H9 (cell line): ENCODE measurements at regions not wholly inside any gene's neighbourhood (a gene's known extent, or its start where the extent isn't known, plus 50 kb on each side); places are given as distances from the start of the nearest gene placed in this dataset.

Experiments used
- DNase-seq: peaks from one replicate; pipeline ENCODE4 v3.0.0-alpha.2; 2017
- H2AFZ ChIP-seq: one replicate; pipeline ENCODE4 v1.6.1; 2013; ENCODE audit warnings: mild to moderate bottlenecking, low read length, control low read depth, moderate library complexity
- H2AK5ac ChIP-seq: 2 replicates; pipeline ENCODE4 v1.6.1; 2013; ENCODE audit warnings: low read length, control low read depth, mixed read lengths; ENCODE audit not compliant: insufficient read length
- H2BK120ac ChIP-seq: one replicate; pipeline ENCODE4 v1.6.1; 2013; ENCODE audit warnings: low read depth, mild to moderate bottlenecking, low read length, control low read depth, inconsistent platforms; ENCODE audit not compliant: poor library complexity, severe bottlenecking
- H2BK12ac ChIP-seq: 2 replicates; pipeline ENCODE4 v1.6.1; 2013; ENCODE audit warnings: low read length, control low read depth, mixed read lengths, low read depth; ENCODE audit not compliant: insufficient read length
- H2BK15ac ChIP-seq: 2 replicates; pipeline ENCODE4 v1.6.1; 2013; ENCODE audit warnings: low read depth, low read length, control low read depth
- H2BK20ac ChIP-seq: one replicate; pipeline ENCODE4 v1.6.1; 2013; ENCODE audit warnings: low read depth, mild to moderate bottlenecking, low read length, control low read depth, inconsistent platforms; ENCODE audit not compliant: poor library complexity, severe bottlenecking
- H2BK5ac ChIP-seq: 2 replicates; pipeline ENCODE4 v1.6.1; 2013; ENCODE audit warnings: low read length, control low read depth, mixed read lengths; ENCODE audit not compliant: insufficient read length
- H3K14ac ChIP-seq: 2 replicates; pipeline ENCODE4 v1.6.1; 2013; ENCODE audit warnings: low read length, control low read depth; ENCODE audit not compliant: insufficient read depth
- H3K18ac ChIP-seq: 2 replicates; pipeline ENCODE4 v1.6.1; 2013; ENCODE audit warnings: low read depth, mild to moderate bottlenecking, mixed read lengths, low read length, control low read depth; ENCODE audit not compliant: insufficient read length
- H3K23ac ChIP-seq: 2 replicates; pipeline ENCODE4 v1.6.1; 2013; ENCODE audit warnings: low read length, control low read depth, mixed read lengths, low read depth; ENCODE audit not compliant: insufficient read length
- H3K23me2 ChIP-seq: 2 replicates; pipeline ENCODE4 v1.6.1; 2013; ENCODE audit warnings: low read depth, mild to moderate bottlenecking, mixed read lengths, low read length, control low read depth; ENCODE audit not compliant: insufficient read length, poor library complexity, severe bottlenecking
- H3K27ac ChIP-seq: 2 replicates; pipeline ENCODE4 v1.5.1; 2013; ENCODE audit warnings: low read length, control low read depth, mixed read lengths, low read depth; ENCODE audit not compliant: insufficient read length
- H3K27me3 ChIP-seq: 2 replicates; pipeline ENCODE4 v1.6.1; 2013; ENCODE audit warnings: low read length, control low read depth, inconsistent platforms; ENCODE audit not compliant: insufficient read depth
- H3K4ac ChIP-seq: 2 replicates; pipeline ENCODE4 v1.6.1; 2013; ENCODE audit warnings: low read depth, mild to moderate bottlenecking, control low read depth, inconsistent platforms, low read length, moderate library complexity
- H3K4me1 ChIP-seq: 2 replicates; pipeline ENCODE4 v1.6.1; 2013; ENCODE audit warnings: low read length, control low read depth, inconsistent platforms; ENCODE audit not compliant: insufficient read depth
- H3K4me2 ChIP-seq: 2 replicates; pipeline ENCODE4 v1.6.1; 2013; ENCODE audit warnings: low read length, control low read depth, mixed read lengths; ENCODE audit not compliant: insufficient read length, insufficient read depth
- H3K56ac ChIP-seq: 2 replicates; pipeline ENCODE4 v1.6.1; 2013; ENCODE audit warnings: low read depth, mild to moderate bottlenecking, mixed read lengths, low read length, control low read depth; ENCODE audit not compliant: insufficient read length
- H3K79me1 ChIP-seq: 2 replicates; pipeline ENCODE4 v1.6.1; 2013; ENCODE audit warnings: low read depth, mild to moderate bottlenecking, moderate library complexity, low read length, control low read depth, inconsistent platforms; ENCODE audit not compliant: insufficient read depth, poor library complexity, severe bottlenecking
- H3K79me2 ChIP-seq: 2 replicates; pipeline ENCODE4 v1.6.1; 2013; ENCODE audit warnings: low read length, control low read depth, inconsistent platforms; ENCODE audit not compliant: insufficient read depth
- H3K9ac ChIP-seq: 2 replicates; pipeline ENCODE4 v1.6.1; 2013; ENCODE audit warnings: low read length, control low read depth, mixed read lengths; ENCODE audit not compliant: insufficient read length; ENCODE audit errors: extremely low read depth
- H3K9me3 ChIP-seq: one replicate; pipeline ENCODE4 v1.6.1; 2013; ENCODE audit warnings: low read depth, low read length, inconsistent platforms; ENCODE audit not compliant: control insufficient read depth
- H3T11ph ChIP-seq: one replicate; pipeline ENCODE4 v1.6.1; 2013; ENCODE audit warnings: mild to moderate bottlenecking, low read length, control low read depth, inconsistent platforms
- H4K20me1 ChIP-seq: one replicate; pipeline ENCODE4 v1.6.1; 2013; ENCODE audit not compliant: control insufficient read depth, insufficient read length, insufficient read depth
- H4K5ac ChIP-seq: 2 replicates; pipeline ENCODE4 v1.6.1; 2013; ENCODE audit warnings: low read depth, mild to moderate bottlenecking, mixed read lengths, low read length, control low read depth; ENCODE audit not compliant: insufficient read length
- H4K8ac ChIP-seq: replicated peaks from 2 replicates; pipeline ENCODE4 v1.6.1; 2013; ENCODE audit warnings: low read length, control low read depth, mixed read lengths, low read depth; ENCODE audit not compliant: insufficient read length
- H4K91ac ChIP-seq: 2 replicates; pipeline ENCODE4 v1.6.1; 2013; ENCODE audit warnings: low read depth, mild to moderate bottlenecking, moderate library complexity, mixed read lengths, low read length, control low read depth; ENCODE audit not compliant: insufficient read length
- H3K27ac Mint-ChIP-seq, 3 experiments: 2 replicates in 2 of 3; 3 replicates in 1 of 3; pipeline ENCODE4 v1.8.0; 2020 to 2021; ENCODE audit warnings: mixed read lengths in 3 of 3, mild to moderate bottlenecking in 1 of 3, moderate library complexity in 1 of 3
- H3K27me3 Mint-ChIP-seq: 2 replicates; pipeline ENCODE4 v1.8.0; 2021; ENCODE audit warnings: low read depth, mild to moderate bottlenecking, moderate library complexity, mixed read lengths
- H3K36me3 Mint-ChIP-seq, 3 experiments: 2 replicates in 2 of 3; 3 replicates in 1 of 3; pipeline ENCODE4 v1.8.0; 2020 to 2021; ENCODE audit warnings: low read depth in 3 of 3, mixed read lengths in 3 of 3; ENCODE audit not compliant: insufficient read depth in 1 of 3
- H3K4me1 Mint-ChIP-seq, 2 experiments: 2 replicates each; pipeline ENCODE4 v1.8.0; 2020; ENCODE audit warnings: mixed read lengths in 2 of 2
- H3K4me3 Mint-ChIP-seq, 2 experiments: 2 replicates in 1 of 2; 3 replicates in 1 of 2; pipeline ENCODE4 v1.8.0; 2020 to 2021; ENCODE audit warnings: mild to moderate bottlenecking in 2 of 2, mixed read lengths in 2 of 2, moderate library complexity in 1 of 2
- H3K9me3 Mint-ChIP-seq, 2 experiments: 2 replicates in 1 of 2; 3 replicates in 1 of 2; pipeline ENCODE4 v1.8.0; 2020; ENCODE audit warnings: mild to moderate bottlenecking in 2 of 2, mixed read lengths in 2 of 2, moderate library complexity in 1 of 2
- CTCF ChIP-seq: fragments of 200-600 bp; sonication (generic); conservative IDR thresholded peaks from 3 replicates; pipeline ENCODE4 v1.8.0; 2021; ENCODE audit warnings: antibody characterized with exemption, mild to moderate bottlenecking
- WGBS: extraction: QIAGEN DNeasy Blood & Tissue Kit; methylation state at CpG from one replicate; pipeline ENCODE4 v1.1.7; 2013; ENCODE audit warnings: missing lambda C conversion rate, low lambda C conversion rate, mixed read lengths; ENCODE audit not compliant: insufficient read length; ENCODE audit errors: extremely low coverage; 5-methylcytosine and 5-hydroxymethylcytosine counted together

GRCh38 chr3:38960042-38960622 is 91.6 kb downstream of the SCN11A start:
- no peak overlapping the region for H2BK120ac ChIP-seq
- H3K79me2 ChIP-seq = no peaks in the 10 kb centered on the region
- no peak overlapping the region for H3K4me2 ChIP-seq
- no peaks in the 10 kb centered on the region for H3K79me1 ChIP-seq
- DNase-seq = no peak
- H3K14ac ChIP-seq = no peak overlapping the region
- WGBS = no CpG with 5 or more reads among the region's 8 CpGs
- no peak overlapping the region for H3K4ac ChIP-seq
- Mint-ChIP-seq H3K9me3 (no peaks in the 10 kb centered on the region), H3K4me1 (peaks cover 12 to 13% of the 10 kb centered on the region in 2 experiments), H3K4me3 (no peak overlapping the region), H3K27ac (no peak overlapping the region), H3K27me3 (no peaks in the 10 kb centered on the region), H3K36me3 (no peaks in the 10 kb centered on the region)
- H4K20me1 ChIP-seq = no peaks in the 10 kb centered on the region
- no peak overlapping the region for H2BK12ac ChIP-seq
- no peak overlapping the region for H2AFZ ChIP-seq
- no peaks in the 10 kb centered on the region for H3K27me3 ChIP-seq
- H3K56ac ChIP-seq = no peak overlapping the region
- no peak overlapping the region for H4K8ac ChIP-seq
- H3T11ph ChIP-seq = no peak overlapping the region
- no peak overlapping the region for H2BK5ac ChIP-seq
- H3K18ac ChIP-seq = no peak overlapping the region
- H4K91ac ChIP-seq = no peak overlapping the region
- H3K23ac ChIP-seq = no peak overlapping the region
- no peak for TF ChIP-seq CTCF
- H2BK20ac ChIP-seq = no peak overlapping the region
- H4K5ac ChIP-seq = no peak overlapping the region
- H3K9me3 ChIP-seq = no peaks in the 10 kb centered on the region
- H2BK15ac ChIP-seq = no peak overlapping the region
- no peak overlapping the region for H2AK5ac ChIP-seq
- peaks cover 2% of the 10 kb centered on the region; the same call in 1 of the 2 replicates for H3K4me1 ChIP-seq
- H3K23me2 ChIP-seq = no peaks in the 10 kb centered on the region
- H3K27ac ChIP-seq = no peak overlapping the region
- no peak overlapping the region for H3K9ac ChIP-seq
